Neural crest cell (in vitro differentiated cells): ENCODE measurements at regions not wholly inside any gene's neighbourhood (a gene's known extent, or its start where the extent isn't known, plus 50 kb on each side); places are given as distances from the start of the nearest gene placed in this dataset.

ENCODE experiments used
- DNase-seq: peaks from one replicate; pipeline ENCODE4 v3.0.0; 2021; ENCODE audit warnings: low read depth, mixed read lengths, low spot score
- H3K27ac Mint-ChIP-seq: one replicate; pipeline ENCODE4 v1.8.0; 2021; ENCODE audit warnings: mild to moderate bottlenecking, mixed read lengths; ENCODE audit not compliant: unreplicated experiment
- H3K27me3 Mint-ChIP-seq: 2 replicates; pipeline ENCODE4 v1.8.0; 2021; ENCODE audit warnings: low read depth, mild to moderate bottlenecking, mixed read lengths
- H3K36me3 Mint-ChIP-seq: 2 replicates; pipeline ENCODE4 v1.8.0; 2021; ENCODE audit warnings: low read depth, mild to moderate bottlenecking, mixed read lengths
- H3K4me1 Mint-ChIP-seq: 2 replicates; pipeline ENCODE4 v1.8.0; 2021; ENCODE audit warnings: mixed read lengths
- H3K4me3 Mint-ChIP-seq: one replicate; pipeline ENCODE4 v1.8.0; 2021; ENCODE audit warnings: mild to moderate bottlenecking, mixed read lengths
- H3K9me3 Mint-ChIP-seq: 2 replicates; pipeline ENCODE4 v1.8.0; 2021; ENCODE audit warnings: mixed read lengths
- CTCF ChIP-seq: fragments of 200-600 bp; sonication (generic); conservative IDR thresholded peaks from 2 replicates; pipeline ENCODE4 v1.5.0; 2021; ENCODE audit warnings: antibody characterized with exemption, mild to moderate bottlenecking

DNA sequence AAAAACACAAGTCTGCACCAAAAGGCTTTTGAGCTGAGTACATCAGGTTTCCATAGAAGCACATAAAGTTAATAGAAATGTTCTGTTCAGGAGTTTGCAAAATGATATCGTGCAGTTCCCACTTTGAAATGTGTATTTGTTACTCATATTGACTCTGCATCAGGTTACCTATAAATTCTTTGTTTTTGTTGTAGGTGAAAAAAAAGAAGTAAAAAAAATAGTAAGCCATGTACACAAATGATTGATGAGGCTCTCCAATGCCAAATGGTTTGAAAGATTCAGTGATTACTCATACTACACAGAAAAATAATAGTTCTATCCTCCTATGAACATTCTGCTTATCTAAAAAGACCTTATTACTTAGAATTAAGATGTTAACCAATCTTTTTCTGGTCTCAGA is 287.3 kb upstream of the MME start:
- H3K27me3 Mint-ChIP-seq = no peaks in the 10 kb centered on the region
- H3K4me3 Mint-ChIP-seq = no peak overlapping the region
- H3K4me1 Mint-ChIP-seq = peaks cover 7% of the 10 kb centered on the region
- DNase-seq = no peak
- TF ChIP-seq CTCF = no peak
- no peaks in the 10 kb centered on the region for H3K9me3 Mint-ChIP-seq
- no peaks in the 10 kb centered on the region for H3K36me3 Mint-ChIP-seq
- no peak overlapping the region for H3K27ac Mint-ChIP-seq

DNA sequence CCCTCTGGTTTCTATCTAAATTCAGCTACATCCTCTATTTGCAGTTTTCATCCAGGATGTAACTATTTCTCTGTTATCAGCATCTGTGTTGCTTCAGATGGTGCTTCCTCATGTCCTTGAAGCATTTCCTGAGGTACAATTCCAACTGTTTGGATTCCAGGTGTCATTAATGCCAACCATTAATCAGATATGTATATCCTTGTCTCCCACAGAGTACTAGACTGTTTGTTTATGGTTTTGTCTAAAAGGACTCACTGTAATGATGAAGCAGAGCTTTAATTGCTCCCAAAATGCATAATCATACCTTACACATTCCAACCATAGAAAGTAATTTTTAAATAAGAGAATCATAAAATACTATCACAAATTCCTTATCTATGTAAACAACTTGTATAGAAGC is 288.5 kb upstream of the MME start:
- Mint-ChIP-seq H3K27ac (no peak overlapping the region), H3K4me3 (no peak overlapping the region), H3K36me3 (no peaks in the 10 kb centered on the region), H3K9me3 (no peaks in the 10 kb centered on the region), H3K4me1 (peaks cover 7% of the 10 kb centered on the region), H3K27me3 (no peaks in the 10 kb centered on the region)
- TF ChIP-seq CTCF = no peak
- no peak for DNase-seq

DNA sequence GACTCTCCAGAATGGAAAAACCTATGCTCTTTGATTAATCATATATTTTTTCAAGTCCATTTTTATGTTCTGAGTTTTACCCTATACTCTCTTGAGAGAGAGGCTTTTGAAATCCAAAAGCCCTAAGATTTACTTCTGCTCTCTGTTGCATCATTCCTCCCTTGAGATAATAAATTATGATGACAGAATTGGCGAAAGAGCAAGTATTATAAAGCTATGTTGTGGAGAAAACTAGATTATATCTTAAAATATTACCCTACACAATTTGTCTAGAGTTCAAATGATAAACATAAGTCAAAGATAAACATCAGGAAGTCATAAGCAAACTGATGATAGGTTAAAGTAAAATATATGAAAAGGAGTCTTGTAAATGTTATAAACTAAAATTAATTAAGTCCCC is 293.4 kb upstream of the MME start:
- Mint-ChIP-seq H3K36me3 (no peaks in the 10 kb centered on the region), H3K4me3 (no peak overlapping the region), H3K9me3 (no peaks in the 10 kb centered on the region), H3K4me1 (peaks cover 6% of the 10 kb centered on the region), H3K27me3 (no peaks in the 10 kb centered on the region), H3K27ac (no peak overlapping the region)
- TF ChIP-seq CTCF = no peak
- DNase-seq = no peak

DNA sequence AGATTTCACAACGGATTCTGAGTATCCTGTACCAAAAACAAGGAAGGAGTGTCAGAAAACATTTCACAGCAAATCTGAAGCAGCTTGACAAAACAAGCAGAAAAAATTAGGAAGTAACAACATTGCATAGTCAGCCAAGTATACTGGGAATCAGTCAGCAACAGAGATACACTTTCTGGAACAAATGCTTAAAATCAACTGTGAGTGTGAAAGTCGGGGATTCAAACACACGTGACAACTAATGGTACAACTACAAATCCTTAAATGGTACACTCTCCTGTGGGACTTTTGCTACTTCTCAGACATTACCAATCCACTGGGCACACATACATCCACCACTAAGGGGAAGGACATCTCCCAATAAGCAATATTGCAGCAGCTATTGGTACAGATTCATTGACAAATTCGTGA is 296.6 kb upstream of the MME start:
- no peak for DNase-seq
- TF ChIP-seq CTCF = no peak
- H3K27me3 Mint-ChIP-seq = peaks cover 2% of the 10 kb centered on the region
- H3K4me1 Mint-ChIP-seq = no peaks in the 10 kb centered on the region
- H3K27ac Mint-ChIP-seq = no peak overlapping the region
- H3K36me3 Mint-ChIP-seq = no peaks in the 10 kb centered on the region
- no peaks in the 10 kb centered on the region for H3K9me3 Mint-ChIP-seq
- no peak overlapping the region for H3K4me3 Mint-ChIP-seq

GRCh38 chr3:154783061-154783460 is 297.1 kb upstream of the MME start:
- Mint-ChIP-seq H3K9me3 (no peaks in the 10 kb centered on the region), H3K4me3 (no peak overlapping the region), H3K27me3 (peaks cover 2% of the 10 kb centered on the region), H3K36me3 (no peaks in the 10 kb centered on the region), H3K27ac (no peak overlapping the region), H3K4me1 (no peaks in the 10 kb centered on the region)
- DNase-seq = no peak
- TF ChIP-seq CTCF = no peak

GRCh38 chr3:154782151-154782550 is 298.0 kb upstream of the MME start:
- no peak for TF ChIP-seq CTCF
- H3K36me3 Mint-ChIP-seq = no peaks in the 10 kb centered on the region
- no peaks in the 10 kb centered on the region for H3K9me3 Mint-ChIP-seq
- H3K4me1 Mint-ChIP-seq = no peaks in the 10 kb centered on the region
- H3K27me3 Mint-ChIP-seq = peaks cover 8% of the 10 kb centered on the region
- no peak overlapping the region for H3K4me3 Mint-ChIP-seq
- no peak for DNase-seq
- no peak overlapping the region for H3K27ac Mint-ChIP-seq
